ENCODE measurements at regions not wholly inside any gene's neighbourhood (a gene's known extent, or its start where the extent isn't known, plus 50 kb on each side); places are given as distances from the start of the nearest gene placed in this dataset.

DNA sequence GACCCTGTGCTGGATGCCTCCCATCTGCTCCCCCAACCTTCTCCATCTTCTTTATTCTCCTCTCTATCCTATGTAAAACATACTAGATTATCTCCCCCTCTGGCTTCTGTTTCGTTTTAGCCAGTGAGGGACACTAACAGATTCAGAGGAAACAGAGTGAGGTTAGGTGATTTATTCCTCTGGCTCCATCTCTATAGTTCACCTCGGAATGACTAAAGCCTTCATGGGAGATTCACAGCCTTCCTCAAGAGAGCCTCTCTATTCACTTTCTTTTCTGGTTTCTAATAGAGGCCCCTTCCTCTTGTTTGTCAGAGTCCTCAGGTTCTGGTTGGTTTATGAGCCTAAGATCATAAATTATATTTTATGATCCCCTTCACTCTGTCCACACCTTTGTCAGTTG lies 633.1 kb upstream of the TYRP1 start:
- TF ChIP-seq, protein P1, sequence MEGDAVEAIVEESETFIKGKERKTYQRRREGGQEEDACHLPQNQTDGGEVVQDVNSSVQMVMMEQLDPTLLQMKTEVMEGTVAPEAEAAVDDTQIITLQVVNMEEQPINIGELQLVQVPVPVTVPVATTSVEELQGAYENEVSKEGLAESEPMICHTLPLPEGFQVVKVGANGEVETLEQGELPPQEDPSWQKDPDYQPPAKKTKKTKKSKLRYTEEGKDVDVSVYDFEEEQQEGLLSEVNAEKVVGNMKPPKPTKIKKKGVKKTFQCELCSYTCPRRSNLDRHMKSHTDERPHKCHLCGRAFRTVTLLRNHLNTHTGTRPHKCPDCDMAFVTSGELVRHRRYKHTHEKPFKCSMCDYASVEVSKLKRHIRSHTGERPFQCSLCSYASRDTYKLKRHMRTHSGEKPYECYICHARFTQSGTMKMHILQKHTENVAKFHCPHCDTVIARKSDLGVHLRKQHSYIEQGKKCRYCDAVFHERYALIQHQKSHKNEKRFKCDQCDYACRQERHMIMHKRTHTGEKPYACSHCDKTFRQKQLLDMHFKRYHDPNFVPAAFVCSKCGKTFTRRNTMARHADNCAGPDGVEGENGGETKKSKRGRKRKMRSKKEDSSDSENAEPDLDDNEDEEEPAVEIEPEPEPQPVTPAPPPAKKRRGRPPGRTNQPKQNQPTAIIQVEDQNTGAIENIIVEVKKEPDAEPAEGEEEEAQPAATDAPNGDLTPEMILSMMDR (IDR thresholded peaks at IDR 0.05), result no peak
- no peak for TF ChIP-seq POLR2A (IDR thresholded peaks at IDR 0.05)

Measured in body of pancreas (tissue), 4 donors.